WTC11 (cell line): ENCODE measurements at regions not wholly inside any gene's neighbourhood (a gene's known extent, or its start where the extent isn't known, plus 50 kb on each side); places are given as distances from the start of the nearest gene placed in this dataset.

Source experiments
- CBFB ChIP-seq: sonication (generic); formaldehyde crosslinking; IDR thresholded peaks from 2 replicates; pipeline ENCODE4 v1.8.1; 2022; ENCODE audit warnings: mild to moderate bottlenecking, low read depth, missing genetic modification reagents
- CREM ChIP-seq: sonication (generic); formaldehyde crosslinking; IDR thresholded peaks from 2 replicates; pipeline ENCODE4 v1.8.1; 2022; ENCODE audit warnings: mild to moderate bottlenecking, missing genetic modification reagents, moderate library complexity
- GABPB1 ChIP-seq: sonication (generic); formaldehyde crosslinking; IDR thresholded peaks from 2 replicates; pipeline ENCODE4 v1.8.1; 2023; ENCODE audit warnings: mild to moderate bottlenecking, missing genetic modification reagents
- NFYB ChIP-seq: sonication (generic); formaldehyde crosslinking; conservative IDR thresholded peaks from 2 replicates; pipeline ENCODE4 v1.8.0; 2022; ENCODE audit warnings: low read depth, missing genetic modification reagents
- RORB ChIP-seq: fragments of 250-450 bp; sonication (Bioruptor Pico); IDR thresholded peaks from 2 replicates; pipeline ENCODE4 v1.9.0; 2021; ENCODE audit warnings: mild to moderate bottlenecking
- TEAD4 ChIP-seq: sonication (generic); formaldehyde crosslinking; IDR thresholded peaks from 2 replicates; pipeline ENCODE4 v1.8.0; 2022; ENCODE audit warnings: mild to moderate bottlenecking, missing genetic modification reagents
- TF ChIP-seq, protein P1 (sequence below): fragments of 200-600 bp; IDR thresholded peaks from 2 replicates; pipeline ENCODE4 v1.8.0; 2022; ENCODE audit warnings: antibody characterized with exemption
- TF ChIP-seq, protein P2 (sequence below): sonication (generic); formaldehyde crosslinking; IDR thresholded peaks from 2 replicates; pipeline ENCODE4 v1.8.1; 2023; ENCODE audit warnings: mild to moderate bottlenecking, missing genetic modification reagents, moderate library complexity
- TF ChIP-seq, protein P3 (sequence below): sonication (generic); formaldehyde crosslinking; IDR thresholded peaks from 2 replicates; pipeline ENCODE4 v1.8.0; 2023; ENCODE audit warnings: mild to moderate bottlenecking, missing genetic modification reagents
- TF ChIP-seq, protein P4 (sequence below): sonication (generic); formaldehyde crosslinking; IDR thresholded peaks from 2 replicates; pipeline ENCODE4 v1.8.0; 2022; ENCODE audit warnings: mild to moderate bottlenecking, missing genetic modification reagents
- TF ChIP-seq, protein P5 (sequence below): sonication (generic); formaldehyde crosslinking; IDR thresholded peaks from 2 replicates; pipeline ENCODE4 v1.8.1; 2023; ENCODE audit warnings: mild to moderate bottlenecking, missing genetic modification reagents, moderate library complexity
- TF ChIP-seq, protein P6 (sequence below): sonication (generic); formaldehyde crosslinking; IDR thresholded peaks from 2 replicates; pipeline ENCODE4 v1.8.0; 2022; ENCODE audit warnings: mild to moderate bottlenecking, missing genetic modification reagents
- TF ChIP-seq, protein P7 (sequence below): sonication (generic); formaldehyde crosslinking; IDR thresholded peaks from 2 replicates; pipeline ENCODE4 v1.8.0; 2023; ENCODE audit warnings: missing genetic modification reagents
- TF ChIP-seq, protein P8 (sequence below): sonication (generic); formaldehyde crosslinking; IDR thresholded peaks from 2 replicates; pipeline ENCODE4 v1.8.1; 2022; ENCODE audit warnings: low read depth, mild to moderate bottlenecking, moderate library complexity, missing genetic modification reagents, borderline replicate concordance

DNA sequence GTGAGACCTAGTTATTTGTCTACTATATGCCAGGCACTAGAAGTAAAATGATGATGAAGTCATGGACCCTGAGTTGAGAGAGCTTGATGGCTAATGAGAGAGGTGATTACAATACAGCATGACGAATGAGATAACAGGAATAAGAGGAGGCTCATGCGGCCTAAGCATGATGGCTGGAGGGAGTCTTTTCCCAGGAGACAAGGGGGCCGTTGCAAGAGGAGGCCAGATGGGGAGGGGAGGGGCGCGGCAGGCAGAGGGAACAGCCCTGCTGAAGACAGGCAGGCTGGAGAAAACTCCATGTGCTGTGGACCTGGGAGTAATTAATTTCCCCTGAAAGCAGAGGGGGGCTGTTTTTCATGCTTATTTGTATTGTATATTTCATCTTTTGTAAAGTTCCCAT, 144.7 kb upstream of the RFLNA start:
- TF ChIP-seq, protein P1, sequence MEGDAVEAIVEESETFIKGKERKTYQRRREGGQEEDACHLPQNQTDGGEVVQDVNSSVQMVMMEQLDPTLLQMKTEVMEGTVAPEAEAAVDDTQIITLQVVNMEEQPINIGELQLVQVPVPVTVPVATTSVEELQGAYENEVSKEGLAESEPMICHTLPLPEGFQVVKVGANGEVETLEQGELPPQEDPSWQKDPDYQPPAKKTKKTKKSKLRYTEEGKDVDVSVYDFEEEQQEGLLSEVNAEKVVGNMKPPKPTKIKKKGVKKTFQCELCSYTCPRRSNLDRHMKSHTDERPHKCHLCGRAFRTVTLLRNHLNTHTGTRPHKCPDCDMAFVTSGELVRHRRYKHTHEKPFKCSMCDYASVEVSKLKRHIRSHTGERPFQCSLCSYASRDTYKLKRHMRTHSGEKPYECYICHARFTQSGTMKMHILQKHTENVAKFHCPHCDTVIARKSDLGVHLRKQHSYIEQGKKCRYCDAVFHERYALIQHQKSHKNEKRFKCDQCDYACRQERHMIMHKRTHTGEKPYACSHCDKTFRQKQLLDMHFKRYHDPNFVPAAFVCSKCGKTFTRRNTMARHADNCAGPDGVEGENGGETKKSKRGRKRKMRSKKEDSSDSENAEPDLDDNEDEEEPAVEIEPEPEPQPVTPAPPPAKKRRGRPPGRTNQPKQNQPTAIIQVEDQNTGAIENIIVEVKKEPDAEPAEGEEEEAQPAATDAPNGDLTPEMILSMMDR = no peak
- TF ChIP-seq, protein P2, sequence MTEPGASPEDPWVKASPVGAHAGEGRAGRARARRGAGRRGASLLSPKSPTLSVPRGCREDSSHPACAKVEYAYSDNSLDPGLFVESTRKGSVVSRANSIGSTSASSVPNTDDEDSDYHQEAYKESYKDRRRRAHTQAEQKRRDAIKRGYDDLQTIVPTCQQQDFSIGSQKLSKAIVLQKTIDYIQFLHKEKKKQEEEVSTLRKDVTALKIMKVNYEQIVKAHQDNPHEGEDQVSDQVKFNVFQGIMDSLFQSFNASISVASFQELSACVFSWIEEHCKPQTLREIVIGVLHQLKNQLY (CRISPR knock-in tag) = no peak
- TF ChIP-seq, protein P3, sequence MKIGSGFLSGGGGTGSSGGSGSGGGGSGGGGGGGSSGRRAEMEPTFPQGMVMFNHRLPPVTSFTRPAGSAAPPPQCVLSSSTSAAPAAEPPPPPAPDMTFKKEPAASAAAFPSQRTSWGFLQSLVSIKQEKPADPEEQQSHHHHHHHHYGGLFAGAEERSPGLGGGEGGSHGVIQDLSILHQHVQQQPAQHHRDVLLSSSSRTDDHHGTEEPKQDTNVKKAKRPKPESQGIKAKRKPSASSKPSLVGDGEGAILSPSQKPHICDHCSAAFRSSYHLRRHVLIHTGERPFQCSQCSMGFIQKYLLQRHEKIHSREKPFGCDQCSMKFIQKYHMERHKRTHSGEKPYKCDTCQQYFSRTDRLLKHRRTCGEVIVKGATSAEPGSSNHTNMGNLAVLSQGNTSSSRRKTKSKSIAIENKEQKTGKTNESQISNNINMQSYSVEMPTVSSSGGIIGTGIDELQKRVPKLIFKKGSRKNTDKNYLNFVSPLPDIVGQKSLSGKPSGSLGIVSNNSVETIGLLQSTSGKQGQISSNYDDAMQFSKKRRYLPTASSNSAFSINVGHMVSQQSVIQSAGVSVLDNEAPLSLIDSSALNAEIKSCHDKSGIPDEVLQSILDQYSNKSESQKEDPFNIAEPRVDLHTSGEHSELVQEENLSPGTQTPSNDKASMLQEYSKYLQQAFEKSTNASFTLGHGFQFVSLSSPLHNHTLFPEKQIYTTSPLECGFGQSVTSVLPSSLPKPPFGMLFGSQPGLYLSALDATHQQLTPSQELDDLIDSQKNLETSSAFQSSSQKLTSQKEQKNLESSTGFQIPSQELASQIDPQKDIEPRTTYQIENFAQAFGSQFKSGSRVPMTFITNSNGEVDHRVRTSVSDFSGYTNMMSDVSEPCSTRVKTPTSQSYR (CRISPR knock-in tag) = no peak
- TF ChIP-seq NFYB (CRISPR knock-in tag) = no peak
- no peak for TF ChIP-seq CBFB (CRISPR knock-in tag)
- TF ChIP-seq, protein P4, sequence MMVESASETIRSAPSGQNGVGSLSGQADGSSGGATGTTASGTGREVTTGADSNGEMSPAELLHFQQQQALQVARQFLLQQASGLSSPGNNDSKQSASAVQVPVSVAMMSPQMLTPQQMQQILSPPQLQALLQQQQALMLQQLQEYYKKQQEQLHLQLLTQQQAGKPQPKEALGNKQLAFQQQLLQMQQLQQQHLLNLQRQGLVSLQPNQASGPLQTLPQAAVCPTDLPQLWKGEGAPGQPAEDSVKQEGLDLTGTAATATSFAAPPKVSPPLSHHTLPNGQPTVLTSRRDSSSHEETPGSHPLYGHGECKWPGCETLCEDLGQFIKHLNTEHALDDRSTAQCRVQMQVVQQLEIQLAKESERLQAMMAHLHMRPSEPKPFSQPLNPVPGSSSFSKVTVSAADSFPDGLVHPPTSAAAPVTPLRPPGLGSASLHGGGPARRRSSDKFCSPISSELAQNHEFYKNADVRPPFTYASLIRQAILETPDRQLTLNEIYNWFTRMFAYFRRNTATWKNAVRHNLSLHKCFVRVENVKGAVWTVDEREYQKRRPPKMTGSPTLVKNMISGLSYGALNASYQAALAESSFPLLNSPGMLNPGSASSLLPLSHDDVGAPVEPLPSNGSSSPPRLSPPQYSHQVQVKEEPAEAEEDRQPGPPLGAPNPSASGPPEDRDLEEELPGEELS (CRISPR knock-in tag) = no peak
- TF ChIP-seq TEAD4 (CRISPR knock-in tag) = no peak
- TF ChIP-seq, protein P5, sequence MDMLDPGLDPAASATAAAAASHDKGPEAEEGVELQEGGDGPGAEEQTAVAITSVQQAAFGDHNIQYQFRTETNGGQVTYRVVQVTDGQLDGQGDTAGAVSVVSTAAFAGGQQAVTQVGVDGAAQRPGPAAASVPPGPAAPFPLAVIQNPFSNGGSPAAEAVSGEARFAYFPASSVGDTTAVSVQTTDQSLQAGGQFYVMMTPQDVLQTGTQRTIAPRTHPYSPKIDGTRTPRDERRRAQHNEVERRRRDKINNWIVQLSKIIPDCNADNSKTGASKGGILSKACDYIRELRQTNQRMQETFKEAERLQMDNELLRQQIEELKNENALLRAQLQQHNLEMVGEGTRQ = no peak
- TF ChIP-seq, protein P6, sequence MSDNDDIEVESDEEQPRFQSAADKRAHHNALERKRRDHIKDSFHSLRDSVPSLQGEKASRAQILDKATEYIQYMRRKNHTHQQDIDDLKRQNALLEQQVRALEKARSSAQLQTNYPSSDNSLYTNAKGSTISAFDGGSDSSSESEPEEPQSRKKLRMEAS = no peak
- TF ChIP-seq RORB (CRISPR knock-in tag) = no peak
- TF ChIP-seq, protein P7, sequence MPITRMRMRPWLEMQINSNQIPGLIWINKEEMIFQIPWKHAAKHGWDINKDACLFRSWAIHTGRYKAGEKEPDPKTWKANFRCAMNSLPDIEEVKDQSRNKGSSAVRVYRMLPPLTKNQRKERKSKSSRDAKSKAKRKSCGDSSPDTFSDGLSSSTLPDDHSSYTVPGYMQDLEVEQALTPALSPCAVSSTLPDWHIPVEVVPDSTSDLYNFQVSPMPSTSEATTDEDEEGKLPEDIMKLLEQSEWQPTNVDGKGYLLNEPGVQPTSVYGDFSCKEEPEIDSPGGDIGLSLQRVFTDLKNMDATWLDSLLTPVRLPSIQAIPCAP (CRISPR knock-in tag) = no peak
- TF ChIP-seq, protein P8, sequence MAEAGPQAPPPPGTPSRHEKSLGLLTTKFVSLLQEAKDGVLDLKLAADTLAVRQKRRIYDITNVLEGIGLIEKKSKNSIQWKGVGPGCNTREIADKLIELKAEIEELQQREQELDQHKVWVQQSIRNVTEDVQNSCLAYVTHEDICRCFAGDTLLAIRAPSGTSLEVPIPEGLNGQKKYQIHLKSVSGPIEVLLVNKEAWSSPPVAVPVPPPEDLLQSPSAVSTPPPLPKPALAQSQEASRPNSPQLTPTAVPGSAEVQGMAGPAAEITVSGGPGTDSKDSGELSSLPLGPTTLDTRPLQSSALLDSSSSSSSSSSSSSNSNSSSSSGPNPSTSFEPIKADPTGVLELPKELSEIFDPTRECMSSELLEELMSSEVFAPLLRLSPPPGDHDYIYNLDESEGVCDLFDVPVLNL (CRISPR knock-in tag) = no peak
- no peak for TF ChIP-seq GABPB1 (CRISPR knock-in tag)
- no peak for TF ChIP-seq CREM (CRISPR knock-in tag)
